ENCODE measurements at regions not wholly inside any gene's neighbourhood (a gene's known extent, or its start where the extent isn't known, plus 50 kb on each side); places are given as distances from the start of the nearest gene placed in this dataset.

GRCh38 chr5:74420947-74421346 is 219.6 kb downstream of the ENC1 start:
- H3K9me3 Mint-ChIP-seq = peaks cover 5% of the 10 kb centered on the region
- no peak overlapping the region for H3K27ac Mint-ChIP-seq
- no peak overlapping the region for H3K4me3 Mint-ChIP-seq
- H3K9ac ChIP-seq = no peak overlapping the region
- DNase-seq (ENCODE audit: low spot score) = no peak
- peaks cover 4% of the 10 kb centered on the region for H3K4me1 ChIP-seq
- H3K27me3 Mint-ChIP-seq (ENCODE audit: insufficient read depth, low read depth) = peaks cover 4% of the 10 kb centered on the region
- H3K36me3 ChIP-seq = no peaks in the 10 kb centered on the region
- TF ChIP-seq EZH2phosphoT487 (IDR thresholded peaks at IDR 0.05) (no peak), EZH2 (IDR thresholded peaks at IDR 0.05) (no peak)
- TF ChIP-seq, protein P1, sequence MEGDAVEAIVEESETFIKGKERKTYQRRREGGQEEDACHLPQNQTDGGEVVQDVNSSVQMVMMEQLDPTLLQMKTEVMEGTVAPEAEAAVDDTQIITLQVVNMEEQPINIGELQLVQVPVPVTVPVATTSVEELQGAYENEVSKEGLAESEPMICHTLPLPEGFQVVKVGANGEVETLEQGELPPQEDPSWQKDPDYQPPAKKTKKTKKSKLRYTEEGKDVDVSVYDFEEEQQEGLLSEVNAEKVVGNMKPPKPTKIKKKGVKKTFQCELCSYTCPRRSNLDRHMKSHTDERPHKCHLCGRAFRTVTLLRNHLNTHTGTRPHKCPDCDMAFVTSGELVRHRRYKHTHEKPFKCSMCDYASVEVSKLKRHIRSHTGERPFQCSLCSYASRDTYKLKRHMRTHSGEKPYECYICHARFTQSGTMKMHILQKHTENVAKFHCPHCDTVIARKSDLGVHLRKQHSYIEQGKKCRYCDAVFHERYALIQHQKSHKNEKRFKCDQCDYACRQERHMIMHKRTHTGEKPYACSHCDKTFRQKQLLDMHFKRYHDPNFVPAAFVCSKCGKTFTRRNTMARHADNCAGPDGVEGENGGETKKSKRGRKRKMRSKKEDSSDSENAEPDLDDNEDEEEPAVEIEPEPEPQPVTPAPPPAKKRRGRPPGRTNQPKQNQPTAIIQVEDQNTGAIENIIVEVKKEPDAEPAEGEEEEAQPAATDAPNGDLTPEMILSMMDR (IDR thresholded peaks at IDR 0.05) = no peak
- H3K36me3 Mint-ChIP-seq = no peaks in the 10 kb centered on the region
- no peaks in the 10 kb centered on the region for H3F3A ChIP-seq (ENCODE audit: low read depth)
- H3K4me2 ChIP-seq = no peak overlapping the region
- H2AFZ ChIP-seq (replicated peaks) = no peak overlapping the region
- no peaks in the 10 kb centered on the region for H3K27me3 ChIP-seq
- H3K9me3 ChIP-seq (ENCODE audit: low read depth) = no peaks in the 10 kb centered on the region
- no peaks in the 10 kb centered on the region for H3K79me2 ChIP-seq (ENCODE audit: low read depth)
- no peak overlapping the region for H3K27ac ChIP-seq
- no peak overlapping the region for H3K4me3 ChIP-seq
- peaks cover 8% of the 10 kb centered on the region for H3K4me1 Mint-ChIP-seq
- H4K20me1 ChIP-seq (ENCODE audit: low read depth) = no peaks in the 10 kb centered on the region

- no peak overlapping the region for H2AFZ ChIP-seq (replicated peaks)
- TF ChIP-seq EZH2phosphoT487 (IDR thresholded peaks at IDR 0.05) = no peak
- TF ChIP-seq, protein P1 (IDR thresholded peaks at IDR 0.05) = no peak
- TF ChIP-seq EZH2 (IDR thresholded peaks at IDR 0.05) = no peak
- no peak overlapping the region for H3K4me3 Mint-ChIP-seq
Observed at GRCh38 chr5:74420220-74420619, 220.3 kb downstream of the ENC1 start.

DNA sequence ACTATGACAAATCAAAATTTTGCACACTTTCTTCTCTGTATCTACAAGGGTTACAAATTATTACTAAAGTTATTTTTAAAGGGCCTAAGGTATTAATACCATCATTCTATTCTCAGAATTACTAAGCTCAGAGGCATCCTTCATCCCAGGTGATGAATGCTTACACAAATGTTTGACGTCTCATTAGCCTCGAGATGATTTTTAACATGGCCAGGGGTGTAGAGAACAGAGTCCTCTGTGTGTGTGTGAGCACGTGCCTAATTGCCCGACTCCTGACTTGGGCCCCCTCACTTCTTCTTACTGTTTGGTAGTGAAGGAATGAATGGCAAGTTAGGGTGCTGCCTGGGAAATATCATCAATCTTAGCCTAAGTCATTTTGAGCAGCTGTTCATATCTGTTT is 221.1 kb downstream of the ENC1 start:
- DNase-seq (ENCODE audit: low spot score) = no peak
- Histone ChIP-seq H3F3A (ENCODE audit: low read depth) (no peaks in the 10 kb centered on the region), H4K20me1 (ENCODE audit: low read depth) (no peaks in the 10 kb centered on the region), H3K4me1 (peaks cover 10% of the 10 kb centered on the region), H2AFZ (replicated peaks) (no peak overlapping the region), H3K79me2 (ENCODE audit: low read depth) (no peaks in the 10 kb centered on the region), H3K27ac (no peak overlapping the region), H3K4me3 (no peak overlapping the region), H3K36me3 (no peaks in the 10 kb centered on the region), H3K9me3 (ENCODE audit: low read depth) (no peaks in the 10 kb centered on the region), H3K9ac (no peak overlapping the region), H3K4me2 (no peak overlapping the region), H3K27me3 (no peaks in the 10 kb centered on the region)
- TF ChIP-seq EZH2phosphoT487 (IDR thresholded peaks at IDR 0.05) (no peak), EZH2 (IDR thresholded peaks at IDR 0.05) (no peak)
- TF ChIP-seq, protein P1 (IDR thresholded peaks at IDR 0.05) = no peak
- H3K9me3 Mint-ChIP-seq = peaks cover 5% of the 10 kb centered on the region
- no peaks in the 10 kb centered on the region for H3K36me3 Mint-ChIP-seq
- H3K27me3 Mint-ChIP-seq (ENCODE audit: insufficient read depth, low read depth) = peaks cover 3% of the 10 kb centered on the region
- no peak overlapping the region for H3K27ac Mint-ChIP-seq
- no peak overlapping the region for H3K4me3 Mint-ChIP-seq
- peaks cover 14% of the 10 kb centered on the region for H3K4me1 Mint-ChIP-seq

More at GRCh38 chr5:74420220-74420619, 220.3 kb downstream of the ENC1 start:
- Mint-ChIP-seq H3K27ac (no peak overlapping the region), H3K4me1 (peaks cover 14% of the 10 kb centered on the region), H3K27me3 (ENCODE audit: insufficient read depth, low read depth) (peaks cover 4% of the 10 kb centered on the region), H3K9me3 (peaks cover 5% of the 10 kb centered on the region), H3K36me3 (no peaks in the 10 kb centered on the region)
- Histone ChIP-seq H3K4me3 (no peak overlapping the region), H4K20me1 (ENCODE audit: low read depth) (no peaks in the 10 kb centered on the region), H3K4me1 (peaks cover 10% of the 10 kb centered on the region), H3K27me3 (no peaks in the 10 kb centered on the region), H3K27ac (no peak overlapping the region), H3K4me2 (no peak overlapping the region), H3K36me3 (no peaks in the 10 kb centered on the region), H3K9ac (no peak overlapping the region), H3K79me2 (ENCODE audit: low read depth) (no peaks in the 10 kb centered on the region), H3K9me3 (ENCODE audit: low read depth) (no peaks in the 10 kb centered on the region), H3F3A (ENCODE audit: low read depth) (no peaks in the 10 kb centered on the region)
- no peak for DNase-seq (ENCODE audit: low spot score)
